NT2/D1 (cell line): ENCODE measurements at regions not wholly inside any gene's neighbourhood (a gene's known extent, or its start where the extent isn't known, plus 50 kb on each side); places are given as distances from the start of the nearest gene placed in this dataset.

Experiments
- DNase-seq: peaks from one replicate; pipeline ENCODE4 v3.0.0-alpha.2; 2011; ENCODE audit warnings: low read depth, low spot score
- H3K27me3 ChIP-seq: 2 replicates; pipeline ENCODE4 v1.6.0; 2011; ENCODE audit warnings: mild to moderate bottlenecking; ENCODE audit not compliant: insufficient read length, insufficient read depth
- H3K36me3 ChIP-seq: 2 replicates; pipeline ENCODE4 v1.6.1; 2011; ENCODE audit warnings: mild to moderate bottlenecking, low read length, mixed read lengths; ENCODE audit not compliant: insufficient read depth, insufficient read length
- H3K4me1 ChIP-seq: 2 replicates; pipeline ENCODE4 v1.5.1; 2011; ENCODE audit not compliant: insufficient read depth, insufficient read length
- H3K4me3 ChIP-seq: 2 replicates; pipeline ENCODE4 v1.5.1; 2011; ENCODE audit warnings: low read depth; ENCODE audit not compliant: insufficient read length
- H3K9ac ChIP-seq: 2 replicates; pipeline ENCODE4 v1.6.0; 2011; ENCODE audit warnings: low read depth; ENCODE audit not compliant: insufficient read length
- H3K9me3 ChIP-seq: 2 replicates; pipeline ENCODE4 v1.5.1; 2011; ENCODE audit warnings: mild to moderate bottlenecking, low read length; ENCODE audit not compliant: insufficient read depth
- SUZ12 ChIP-seq: IDR thresholded peaks from 2 replicates; pipeline ENCODE4 v1.6.1; 2011; ENCODE audit not compliant: insufficient read length, insufficient read depth; ENCODE audit errors: extremely low read depth
- YY1 ChIP-seq: IDR thresholded peaks from 2 replicates; pipeline ENCODE4 v1.6.1; 2011; ENCODE audit not compliant: insufficient read length, insufficient read depth
- ZNF274 ChIP-seq: IDR thresholded peaks from 2 replicates; pipeline ENCODE4 v1.6.1; 2011; ENCODE audit warnings: mild to moderate bottlenecking, low read depth, low read length

GRCh38 chr2:122070241-122070731 lies 314.8 kb downstream of the TSN start:
- TF ChIP-seq YY1 (no peak), ZNF274 (no peak), SUZ12 (no peak)
- Histone ChIP-seq H3K9ac (no peak overlapping the region), H3K27me3 (no peaks in the 10 kb centered on the region), H3K9me3 (no peaks in the 10 kb centered on the region), H3K36me3 (no peaks in the 10 kb centered on the region), H3K4me3 (no peak overlapping the region), H3K4me1 (no peaks in the 10 kb centered on the region)
- no peak for DNase-seq

- no peaks in the 10 kb centered on the region for H3K9me3 ChIP-seq
- no peak overlapping the region for H3K9ac ChIP-seq
- DNase-seq = no peak
- no peak overlapping the region for H3K4me3 ChIP-seq
- H3K4me1 ChIP-seq = no peaks in the 10 kb centered on the region
- H3K36me3 ChIP-seq = no peaks in the 10 kb centered on the region
- TF ChIP-seq YY1 (no peak), ZNF274 (no peak), SUZ12 (no peak)
- H3K27me3 ChIP-seq = no peaks in the 10 kb centered on the region
These were observed 317.2 kb downstream of the TSN start for GRCh38 chr2:122072666-122073065.

- TF ChIP-seq YY1 (no peak), ZNF274 (no peak), SUZ12 (no peak)
- H3K9me3 ChIP-seq = no peaks in the 10 kb centered on the region
- H3K27me3 ChIP-seq = no peaks in the 10 kb centered on the region
- no peaks in the 10 kb centered on the region for H3K36me3 ChIP-seq
- DNase-seq = no peak
- H3K4me1 ChIP-seq = no peaks in the 10 kb centered on the region
- no peak overlapping the region for H3K4me3 ChIP-seq
- no peak overlapping the region for H3K9ac ChIP-seq
These were observed 318.8 kb downstream of the TSN start for GRCh38 chr2:122074201-122074600.

GRCh38 chr2:122075381-122075780 lies 319.9 kb downstream of the TSN start:
- Histone ChIP-seq H3K36me3 (no peaks in the 10 kb centered on the region), H3K27me3 (no peaks in the 10 kb centered on the region), H3K9me3 (no peaks in the 10 kb centered on the region), H3K9ac (no peak overlapping the region), H3K4me1 (no peaks in the 10 kb centered on the region), H3K4me3 (no peak overlapping the region)
- TF ChIP-seq SUZ12 = no peak
- no peak for TF ChIP-seq ZNF274
- DNase-seq = no peak

GRCh38 chr2:122077114-122077513 lies 321.7 kb downstream of the TSN start:
- TF ChIP-seq YY1 (no peak), SUZ12 (no peak), ZNF274 (no peak)
- Histone ChIP-seq H3K9ac (no peak overlapping the region), H3K27me3 (no peaks in the 10 kb centered on the region), H3K4me1 (peaks cover 3% of the 10 kb centered on the region), H3K4me3 (no peak overlapping the region), H3K9me3 (no peaks in the 10 kb centered on the region), H3K36me3 (no peaks in the 10 kb centered on the region)
- no peak for DNase-seq

GRCh38 chr2:122077771-122078170 lies 322.3 kb downstream of the TSN start:
- Histone ChIP-seq H3K4me1 (peaks cover 3% of the 10 kb centered on the region), H3K36me3 (no peaks in the 10 kb centered on the region), H3K9me3 (no peaks in the 10 kb centered on the region), H3K4me3 (no peak overlapping the region), H3K27me3 (no peaks in the 10 kb centered on the region), H3K9ac (no peak overlapping the region)
- DNase-seq = no peak
- no peak for TF ChIP-seq ZNF274
- no peak for TF ChIP-seq SUZ12
- no peak for TF ChIP-seq YY1

- no peak overlapping the region for H3K4me3 ChIP-seq
- TF ChIP-seq YY1 (no peak), SUZ12 (no peak), ZNF274 (no peak)
- no peak overlapping the region for H3K9ac ChIP-seq
- H3K27me3 ChIP-seq = no peaks in the 10 kb centered on the region
- no peaks in the 10 kb centered on the region for H3K9me3 ChIP-seq
- H3K36me3 ChIP-seq = no peaks in the 10 kb centered on the region
- DNase-seq = no peak
- H3K4me1 ChIP-seq = peaks cover 3% of the 10 kb centered on the region
These were observed 323.0 kb downstream of the TSN start for GRCh38 chr2:122078451-122078850.
